ENCODE measurements at regions not wholly inside any gene's neighbourhood (a gene's known extent, or its start where the extent isn't known, plus 50 kb on each side); places are given as distances from the start of the nearest gene placed in this dataset.

- DNase-seq: no peak
Observed at GRCh38 chr12:58140395-58140794, 199.0 kb downstream of the ATP23 start.

- DNase-seq: no peak
Observed at GRCh38 chr12:58142991-58143390, 201.6 kb downstream of the ATP23 start.

- no peak for DNase-seq
Observed at GRCh38 chr12:58143498-58143995, 202.2 kb downstream of the ATP23 start.

GRCh38 chr12:58148405-58148804 is 207.0 kb downstream of the ATP23 start:
- peak; percentile 98 for DNase-seq

- DNase-seq: no peak
Observed at GRCh38 chr12:58148976-58149375, 207.6 kb downstream of the ATP23 start.

GRCh38 chr12:58154359-58154758 is 213.0 kb downstream of the ATP23 start:
- no peak for DNase-seq

- DNase-seq: no peak
Observed at GRCh38 chr12:58156697-58157096, 215.3 kb downstream of the ATP23 start.

GRCh38 chr12:58159941-58160340 is 218.6 kb downstream of the ATP23 start:
- DNase-seq: no peak

- DNase-seq: no peak
Observed at GRCh38 chr12:58161773-58162172, 220.4 kb downstream of the ATP23 start.

- DNase-seq: no peak
Observed at GRCh38 chr12:58163021-58163420, 221.7 kb downstream of the ATP23 start.

GRCh38 chr12:58166643-58167042 is 225.3 kb downstream of the ATP23 start:
- no peak for DNase-seq

- DNase-seq: no peak
Observed at GRCh38 chr12:58167622-58168021, 226.3 kb downstream of the ATP23 start.

GRCh38 chr12:58169826-58170225 is 228.5 kb downstream of the ATP23 start:
- no peak for DNase-seq

- no peak for DNase-seq
Observed at GRCh38 chr12:58171914-58172313, 230.5 kb downstream of the ATP23 start.

GRCh38 chr12:58172433-58173073 is 231.2 kb downstream of the ATP23 start:
- DNase-seq: no peak

- no peak for DNase-seq
Observed at GRCh38 chr12:58174316-58174715, 232.9 kb downstream of the ATP23 start.

GRCh38 chr12:58176296-58176869 is 235.0 kb downstream of the ATP23 start:
- DNase-seq: peak; percentile 82

GRCh38 chr12:58177366-58177765 is 236.0 kb downstream of the ATP23 start:
- DNase-seq: no peak

GRCh38 chr12:58184212-58184611 is 242.8 kb downstream of the ATP23 start:
- no peak for DNase-seq

GRCh38 chr12:58186401-58186800 is 245.0 kb downstream of the ATP23 start:
- DNase-seq: no peak

GRCh38 chr12:58186914-58187313 is 245.5 kb downstream of the ATP23 start:
- DNase-seq: no peak

- no peak for DNase-seq
Observed at GRCh38 chr12:58189030-58189429, 247.7 kb downstream of the ATP23 start.

GRCh38 chr12:58189893-58190292 is 248.5 kb downstream of the ATP23 start:
- DNase-seq: no peak

- no peak for DNase-seq
Observed at GRCh38 chr12:58190618-58191017, 249.3 kb downstream of the ATP23 start.

- DNase-seq: no peak
Observed at GRCh38 chr12:58196971-58197370, 255.6 kb downstream of the ATP23 start.

Data from DMS53 (cell line).